GM12878 (cell line): ENCODE measurements at regions not wholly inside any gene's neighbourhood (a gene's known extent, or its start where the extent isn't known, plus 50 kb on each side); places are given as distances from the start of the nearest gene placed in this dataset.

Source experiments
- ATAC-seq: fragments of 200-7000 bp; cut with Tn5 transposase; 3 replicates; pipeline ENCODE4 v1.9.1; 2020; ENCODE audit warnings: mild to moderate bottlenecking, moderate library complexity
- BruUV-seq: library from RNA; stranded (reverse); fragments of 400-500 nt; replicated peaks from 2 replicates; lab custom pipeline; 2021; lab: Mats Ljungman, UMichigan
- CTCF ChIA-PET: fragments of 300-600 bp; sonication (Branson Sonifier 250); formaldehyde crosslinking; extraction: SDS; loops from one replicate; lab custom pipeline; 2021; ENCODE audit warnings: inconsistent platforms; lab: Yijun Ruan, JAX
- POLR2A ChIA-PET: fragments of 350-600 bp; formaldehyde crosslinking; extraction: SDS; loops from one replicate; lab custom pipeline; 2021; ENCODE audit warnings: inconsistent platforms; lab: Charles Lee
- RAD21 ChIA-PET: fragments of 300-600 bp; sonication (Branson Sonifier 250); formaldehyde crosslinking; loops from one replicate; lab custom pipeline; 2023; ENCODE audit warnings: antibody characterized with exemption; ENCODE audit not compliant: unreplicated experiment; lab: Charles Lee
- SMC1A ChIA-PET: fragments of 300-600 bp; sonication (Branson Sonifier 250); formaldehyde crosslinking; loops from one replicate; lab custom pipeline; 2023; ENCODE audit not compliant: unreplicated experiment, uncharacterized antibody; lab: Charles Lee
- DNase-seq: peaks from one replicate; pipeline ENCODE4 v3.0.0-alpha.2; 2011; ENCODE audit warnings: low read depth, low spot score
- FAIRE-seq: peaks from 3 replicates; lab custom pipeline; 2011; peaks lifted over from hg19 to GRCh38; lab: Jason Lieb, UNC
- H2AFZ ChIP-seq: 2 replicates; pipeline ENCODE4 v1.6.0; 2011; ENCODE audit warnings: low read depth, low read length, control low read depth; ENCODE audit not compliant: control insufficient read depth
- H3K27ac ChIP-seq: 2 replicates; pipeline ENCODE4 v1.5.1; 2011; ENCODE audit warnings: control low read depth; ENCODE audit not compliant: control insufficient read depth, insufficient read depth
- H3K27me3 ChIP-seq, 2 experiments: replicated peaks in 1 of 2; 2 replicates each; pipeline versions ENCODE4 v1.6.0 to v1.6.1; 2011; ENCODE audit warnings: low read length in 1 of 2; ENCODE audit not compliant: control insufficient read depth in 2 of 2, insufficient read depth in 2 of 2
- H3K36me3 ChIP-seq, 2 experiments: 2 replicates each; pipeline ENCODE4 v1.5.1; 2011; ENCODE audit warnings: low read length in 1 of 2; ENCODE audit not compliant: control insufficient read depth in 2 of 2, insufficient read depth in 2 of 2
- H3K4me1 ChIP-seq: 2 replicates; pipeline ENCODE4 v1.6.1; 2011; ENCODE audit warnings: mild to moderate bottlenecking, low read length, moderate library complexity, mixed read lengths; ENCODE audit not compliant: control insufficient read depth, insufficient read depth
- H3K4me2 ChIP-seq: 2 replicates; pipeline ENCODE4 v1.6.0; 2011; ENCODE audit warnings: control low read depth; ENCODE audit not compliant: control insufficient read depth, insufficient read depth
- H3K4me3 ChIP-seq: fragments of 200-600 bp; sonication (generic); 2 replicates; pipeline ENCODE4 v1.5.1; 2016
- H3K79me2 ChIP-seq: 2 replicates; pipeline ENCODE4 v1.6.0; 2011; ENCODE audit warnings: low read length; ENCODE audit not compliant: control insufficient read depth, insufficient read depth
- H3K9ac ChIP-seq: 2 replicates; pipeline ENCODE4 v1.8.0; 2011; ENCODE audit warnings: low read length, control low read depth, mixed read lengths; ENCODE audit not compliant: control insufficient read depth, insufficient read depth
- H3K9me3 ChIP-seq: replicated peaks from 3 replicates; pipeline ENCODE4 v1.5.1; 2011; ENCODE audit warnings: mild to moderate bottlenecking, low read length; ENCODE audit not compliant: control insufficient read depth, insufficient read depth
- H4K20me1 ChIP-seq: 2 replicates; pipeline ENCODE4 v1.6.0; 2011; ENCODE audit not compliant: control insufficient read depth, insufficient read depth
- CHD1 ChIP-seq: IDR thresholded peaks from 2 replicates; pipeline ENCODE4 v1.6.1; 2012; ENCODE audit warnings: low read depth, low read length, improper control_type of control experiment
- MXI1 ChIP-seq: fragments of 150-350 bp; IDR thresholded peaks from 2 replicates; pipeline ENCODE4 v1.6.1; 2011; ENCODE audit warnings: low read depth, mild to moderate bottlenecking, inconsistent platforms, low read length, improper control_type of control experiment
- SPI1 ChIP-seq: IDR thresholded peaks from 2 replicates; pipeline ENCODE4 v1.6.1; 2011; ENCODE audit warnings: low read depth, mild to moderate bottlenecking, low read length, moderate library complexity, borderline replicate concordance; ENCODE audit not compliant: insufficient read depth
- ZZZ3 ChIP-seq: IDR thresholded peaks from 2 replicates; pipeline ENCODE4 v1.6.1; 2011; ENCODE audit warnings: low read depth; ENCODE audit not compliant: control insufficient read depth, insufficient read length
- WGBS: methylation state at CpG from one replicate; pipeline ENCODE4 v1.1.6; 2016; ENCODE audit warnings: low lambda C conversion rate; ENCODE audit not compliant: insufficient replicate concordance, insufficient coverage; ENCODE audit errors: missing lambda C conversion rate; 5-methylcytosine and 5-hydroxymethylcytosine counted together
- in situ Hi-C: fragments of 300-500 bp; cut with MboI; formaldehyde crosslinking; loops from 9 replicates; pipeline ENCODE4 v1.14.3; 2018; ENCODE audit warnings: mixed read lengths
- intact Hi-C: fragments of 100-400 bp; cut with micrococcal nuclease; formaldehyde crosslinking; loops from one replicate; pipeline ENCODE4 v1.14.2; 2022; ENCODE audit not compliant: unreplicated experiment
- TF ChIP-seq, protein P1 (sequence below): fragments of 450-650 bp; IDR thresholded peaks from 2 replicates; pipeline ENCODE4 v1.6.1; 2017; ENCODE audit warnings: mild to moderate bottlenecking, moderate library complexity

DNA sequence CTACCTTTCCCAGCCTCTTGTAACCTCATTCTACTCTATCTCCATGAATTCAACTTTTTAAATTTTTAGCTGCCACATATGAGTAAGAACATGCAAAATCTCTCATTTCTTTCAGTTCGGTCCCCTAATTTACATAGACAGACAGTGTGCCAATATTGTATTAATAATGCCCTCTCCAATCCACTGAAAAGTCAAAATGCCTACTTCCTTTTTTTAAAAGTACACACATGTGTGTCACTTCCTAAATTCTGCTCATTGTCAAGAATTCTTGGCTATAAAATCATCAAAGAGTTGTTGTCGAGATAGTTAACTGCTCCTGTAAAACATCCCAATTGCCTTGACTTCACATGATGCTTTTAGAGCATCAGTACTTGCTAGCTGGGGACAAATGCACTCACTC lies 84.2 kb upstream of the IL12A start (continued):
- TF ChIP-seq, protein P1, sequence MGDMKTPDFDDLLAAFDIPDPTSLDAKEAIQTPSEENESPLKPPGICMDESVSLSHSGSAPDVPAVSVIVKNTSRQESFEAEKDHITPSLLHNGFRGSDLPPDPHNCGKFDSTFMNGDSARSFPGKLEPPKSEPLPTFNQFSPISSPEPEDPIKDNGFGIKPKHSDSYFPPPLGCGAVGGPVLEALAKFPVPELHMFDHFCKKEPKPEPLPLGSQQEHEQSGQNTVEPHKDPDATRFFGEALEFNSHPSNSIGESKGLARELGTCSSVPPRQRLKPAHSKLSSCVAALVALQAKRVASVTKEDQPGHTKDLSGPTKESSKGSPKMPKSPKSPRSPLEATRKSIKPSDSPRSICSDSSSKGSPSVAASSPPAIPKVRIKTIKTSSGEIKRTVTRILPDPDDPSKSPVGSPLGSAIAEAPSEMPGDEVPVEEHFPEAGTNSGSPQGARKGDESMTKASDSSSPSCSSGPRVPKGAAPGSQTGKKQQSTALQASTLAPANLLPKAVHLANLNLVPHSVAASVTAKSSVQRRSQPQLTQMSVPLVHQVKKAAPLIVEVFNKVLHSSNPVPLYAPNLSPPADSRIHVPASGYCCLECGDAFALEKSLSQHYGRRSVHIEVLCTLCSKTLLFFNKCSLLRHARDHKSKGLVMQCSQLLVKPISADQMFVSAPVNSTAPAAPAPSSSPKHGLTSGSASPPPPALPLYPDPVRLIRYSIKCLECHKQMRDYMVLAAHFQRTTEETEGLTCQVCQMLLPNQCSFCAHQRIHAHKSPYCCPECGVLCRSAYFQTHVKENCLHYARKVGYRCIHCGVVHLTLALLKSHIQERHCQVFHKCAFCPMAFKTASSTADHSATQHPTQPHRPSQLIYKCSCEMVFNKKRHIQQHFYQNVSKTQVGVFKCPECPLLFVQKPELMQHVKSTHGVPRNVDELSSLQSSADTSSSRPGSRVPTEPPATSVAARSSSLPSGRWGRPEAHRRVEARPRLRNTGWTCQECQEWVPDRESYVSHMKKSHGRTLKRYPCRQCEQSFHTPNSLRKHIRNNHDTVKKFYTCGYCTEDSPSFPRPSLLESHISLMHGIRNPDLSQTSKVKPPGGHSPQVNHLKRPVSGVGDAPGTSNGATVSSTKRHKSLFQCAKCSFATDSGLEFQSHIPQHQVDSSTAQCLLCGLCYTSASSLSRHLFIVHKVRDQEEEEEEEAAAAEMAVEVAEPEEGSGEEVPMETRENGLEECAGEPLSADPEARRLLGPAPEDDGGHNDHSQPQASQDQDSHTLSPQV: no peak
- TF ChIP-seq SPI1 (peak; percentile 67), CHD1 (no peak), ZZZ3 (no peak)

DNA sequence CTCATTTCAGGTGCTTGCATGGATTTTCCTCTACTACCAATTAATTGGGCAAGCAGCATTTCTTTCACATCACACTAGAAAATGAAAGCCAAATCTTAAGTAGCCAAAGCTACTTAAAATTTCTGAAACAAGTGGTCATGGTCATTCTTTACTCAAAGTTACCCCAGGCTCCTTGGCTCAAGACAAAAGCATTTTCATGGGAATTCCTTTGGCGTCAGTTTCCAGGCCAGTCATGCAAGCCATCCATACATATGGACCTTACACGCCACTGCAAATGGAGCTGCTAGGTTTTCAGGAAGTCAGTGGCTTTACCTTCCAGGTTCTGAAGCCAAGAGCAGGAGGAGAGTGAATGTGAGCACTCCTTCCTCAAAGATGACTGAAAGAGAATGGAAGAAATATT lies 83.7 kb upstream of the IL12A start:
- FAIRE-seq: no peak
- POLR2A ChIA-PET: interaction anchor here (1.2 kb wide), 1 partner anchor 18 kb away, joined by 3 read pairs; no protein-coding TSS in a partner anchor

More for the DNA sequence above, 83.7 kb upstream of the IL12A start:
- Histone ChIP-seq H2AFZ (no peak overlapping the region), H3K27me3 (no peaks in the 10 kb centered on the region), H3K36me3 (no peaks in the 10 kb centered on the region), H3K4me2 (no peak overlapping the region), H3K79me2 (no peaks in the 10 kb centered on the region), H3K9ac (no peak overlapping the region), H3K4me1 (peaks cover 25% of the 10 kb centered on the region)
- CTCF ChIA-PET: interaction anchor here (1.1 to 14.7 kb wide), 6 partner anchors 10 to 128 kb away, joined by 3 to 152 read pairs (median 18); partner anchors contain the start of gene IL12A
- DNase-seq: no peak
- ATAC-seq: no peak
- RAD21 ChIA-PET: interaction anchor here (1.0 to 2.5 kb wide), 5 partner anchors 14 to 99 kb away, joined by 3 to 8 read pairs (median 4); no protein-coding TSS in a partner anchor
- SMC1A ChIA-PET: interaction anchor here (0.9 to 13.9 kb wide), 7 partner anchors 13 to 99 kb away, joined by 3 to 168 read pairs (median 4); no protein-coding TSS in a partner anchor
- no TSS peak for BruUV-seq
- TF ChIP-seq MXI1: no peak
- TF ChIP-seq, all 136 proteins: peak for 0
- Histone ChIP-seq H3K9me3 (no peaks in the 10 kb centered on the region), H4K20me1 (no peaks in the 10 kb centered on the region), H3K27ac (no peak overlapping the region), H3K4me3 (no peak overlapping the region)
- 94% methylated on average over 2 of the region's 2 CpGs for WGBS
- in situ Hi-C loops (no loop called here), intact Hi-C loops (loop anchor here (5.0 kb wide), 1 partner anchor 82 kb away; the partner anchor contains the start of gene IL12A)
